ENCODE measurements at regions not wholly inside any gene's neighbourhood (a gene's known extent, or its start where the extent isn't known, plus 50 kb on each side); places are given as distances from the start of the nearest gene placed in this dataset.

DNA sequence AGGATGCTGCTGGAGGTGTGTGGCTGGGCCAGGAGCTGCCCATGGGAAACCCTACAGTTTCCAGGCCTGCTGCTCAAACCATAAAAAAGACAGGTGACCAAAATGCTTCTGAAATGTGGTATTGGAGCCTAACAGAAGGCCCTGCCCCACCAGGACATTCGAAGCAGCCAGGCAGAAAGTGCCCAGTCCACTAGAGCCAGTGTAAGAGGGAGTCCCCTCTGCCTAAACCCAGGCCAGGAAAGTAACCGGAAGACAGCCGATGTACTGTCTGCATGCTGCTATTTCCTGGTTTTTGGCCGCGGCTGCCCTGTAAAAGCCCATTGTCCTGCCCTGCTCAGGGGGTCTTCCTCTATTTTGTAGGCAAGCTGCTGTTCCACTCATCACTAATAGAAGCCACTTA is 150.7 kb upstream of the IRX2 start:
- DNase-seq: no peak

DNA sequence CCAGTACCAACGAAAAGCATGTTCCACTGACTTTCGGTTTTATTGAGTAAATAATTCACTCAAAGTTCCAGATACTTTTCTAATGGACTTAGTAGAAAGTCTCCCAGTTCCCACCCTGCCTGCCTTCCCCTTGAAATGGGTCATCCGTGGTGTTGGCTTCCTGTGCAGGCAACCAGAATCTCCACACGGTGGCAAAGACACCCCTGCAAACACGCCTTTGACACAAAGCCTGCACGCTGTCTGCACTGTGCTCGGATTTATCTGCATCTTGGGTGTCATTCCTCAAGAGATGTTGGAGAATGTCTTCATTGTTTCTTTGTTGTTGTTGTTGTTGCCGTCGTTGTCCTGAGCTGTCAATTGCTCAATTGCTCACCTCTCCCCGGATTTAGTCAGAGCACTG is 150.0 kb upstream of the IRX2 start:
- DNase-seq: no peak

DNA sequence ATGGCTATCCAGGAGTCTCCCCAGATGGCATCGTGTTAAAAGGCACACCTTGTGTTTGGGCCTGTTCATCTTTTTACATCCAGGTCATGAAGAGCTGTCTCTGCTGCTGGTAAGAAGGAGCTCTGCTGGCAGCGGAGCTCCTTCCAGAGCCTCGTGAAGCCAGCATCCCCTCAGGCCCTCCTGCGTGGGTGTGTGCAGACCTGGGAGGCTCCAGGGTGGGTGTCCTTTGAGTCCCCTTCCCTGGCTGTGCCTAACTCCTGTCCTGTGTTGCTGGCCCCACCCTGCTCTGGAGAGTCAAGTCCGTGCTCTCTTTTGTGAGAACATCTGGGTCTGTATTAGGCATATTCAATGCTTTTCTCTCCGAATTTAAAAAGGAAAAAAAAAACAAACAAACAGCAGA is 149.6 kb upstream of the IRX2 start:
- DNase-seq: no peak

DNA sequence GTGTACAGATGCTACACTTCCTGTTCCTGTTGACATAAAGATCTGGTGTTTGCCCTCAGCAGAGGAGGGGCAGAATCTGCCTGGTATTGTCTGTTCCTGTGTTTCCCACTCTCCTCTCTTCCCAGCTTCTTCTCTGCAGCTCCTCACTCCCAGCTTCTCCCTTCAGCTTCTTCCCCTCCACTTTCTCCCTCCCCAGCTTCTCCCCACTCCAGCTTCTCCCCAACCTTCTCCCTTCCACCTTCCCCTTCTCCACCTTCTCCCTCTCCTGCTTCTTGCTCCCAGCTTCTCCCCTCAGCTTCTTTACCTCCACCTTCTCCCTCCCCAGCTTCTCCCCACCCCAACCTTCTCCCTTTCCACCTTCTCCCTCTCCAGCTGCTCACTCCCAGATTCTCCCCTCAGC is 148.9 kb upstream of the IRX2 start:
- DNase-seq: no peak

DNA sequence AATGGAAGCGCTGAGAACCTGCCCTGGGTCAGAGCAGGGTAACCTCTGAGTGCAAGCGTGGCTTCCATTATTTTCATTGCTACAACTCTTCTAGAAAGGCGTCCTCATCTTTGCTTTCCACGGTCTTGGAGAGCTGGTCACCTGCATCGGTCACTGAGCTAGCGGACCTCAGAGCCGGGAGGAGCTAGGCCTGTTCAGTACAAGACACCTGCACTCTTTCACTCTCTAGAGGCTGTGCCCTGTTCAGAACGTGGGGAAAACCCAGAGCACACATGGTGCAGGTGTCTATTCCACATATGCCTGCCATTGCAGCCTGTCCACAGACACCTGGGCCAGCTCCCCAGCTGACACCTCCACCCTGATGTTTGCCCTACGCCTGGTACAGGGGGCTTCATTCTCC is 147.8 kb upstream of the IRX2 start:
- no peak for DNase-seq

DNA sequence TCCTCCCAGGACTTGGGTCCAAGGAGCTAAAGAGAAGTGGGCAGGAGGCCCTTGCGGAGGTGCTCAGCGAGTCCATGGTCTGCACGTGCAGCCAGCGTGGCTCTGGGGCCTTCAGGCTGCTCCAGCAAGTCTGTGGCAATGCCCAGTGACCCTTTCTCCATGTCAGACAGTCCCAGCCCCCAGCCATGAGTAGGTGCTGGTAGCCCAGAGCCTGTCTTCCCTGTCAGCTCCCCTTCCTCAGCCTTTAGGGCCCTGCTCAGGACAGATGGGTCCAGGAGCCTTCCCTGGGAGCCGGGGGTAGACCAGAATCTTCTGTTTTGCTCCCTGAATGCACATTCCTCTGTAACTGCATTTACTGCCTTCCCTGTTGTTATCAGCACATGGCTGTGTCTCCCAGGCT is 147.2 kb upstream of the IRX2 start:
- no peak for DNase-seq

DNA sequence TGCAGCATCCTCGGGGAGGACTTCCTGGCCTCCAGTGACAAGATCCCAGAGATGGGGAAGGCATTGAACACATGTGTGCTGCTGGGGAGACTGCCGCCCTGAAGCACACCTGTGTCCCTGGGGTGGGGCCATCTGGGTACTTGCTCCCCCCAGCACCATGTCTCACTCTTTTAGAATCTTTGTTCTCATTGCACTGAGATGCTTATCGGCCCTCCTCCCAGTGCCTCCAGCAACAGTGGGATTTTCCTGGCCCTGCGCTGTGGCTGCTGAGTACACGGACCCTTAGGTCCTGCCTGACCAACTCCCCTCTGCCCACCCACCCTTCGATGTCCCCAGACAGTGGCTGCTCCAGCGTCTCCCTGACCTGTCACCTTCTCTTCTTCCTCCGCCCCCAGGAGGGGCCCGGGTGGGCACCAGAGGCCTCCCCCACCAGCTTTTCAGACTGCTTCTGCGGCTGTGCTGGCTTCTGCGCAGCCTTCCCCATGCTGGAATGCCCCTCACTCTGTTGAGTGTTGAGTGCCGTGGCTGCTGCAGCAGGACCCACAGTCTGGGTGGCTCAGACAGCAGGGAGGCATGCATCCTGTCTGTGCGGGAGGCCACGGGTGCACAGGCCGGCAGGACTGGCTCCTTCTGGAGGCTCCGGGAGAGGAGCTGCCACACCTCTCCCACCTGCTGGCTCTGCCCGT is 145.9 kb upstream of the IRX2 start:
- no peak for DNase-seq

DNA sequence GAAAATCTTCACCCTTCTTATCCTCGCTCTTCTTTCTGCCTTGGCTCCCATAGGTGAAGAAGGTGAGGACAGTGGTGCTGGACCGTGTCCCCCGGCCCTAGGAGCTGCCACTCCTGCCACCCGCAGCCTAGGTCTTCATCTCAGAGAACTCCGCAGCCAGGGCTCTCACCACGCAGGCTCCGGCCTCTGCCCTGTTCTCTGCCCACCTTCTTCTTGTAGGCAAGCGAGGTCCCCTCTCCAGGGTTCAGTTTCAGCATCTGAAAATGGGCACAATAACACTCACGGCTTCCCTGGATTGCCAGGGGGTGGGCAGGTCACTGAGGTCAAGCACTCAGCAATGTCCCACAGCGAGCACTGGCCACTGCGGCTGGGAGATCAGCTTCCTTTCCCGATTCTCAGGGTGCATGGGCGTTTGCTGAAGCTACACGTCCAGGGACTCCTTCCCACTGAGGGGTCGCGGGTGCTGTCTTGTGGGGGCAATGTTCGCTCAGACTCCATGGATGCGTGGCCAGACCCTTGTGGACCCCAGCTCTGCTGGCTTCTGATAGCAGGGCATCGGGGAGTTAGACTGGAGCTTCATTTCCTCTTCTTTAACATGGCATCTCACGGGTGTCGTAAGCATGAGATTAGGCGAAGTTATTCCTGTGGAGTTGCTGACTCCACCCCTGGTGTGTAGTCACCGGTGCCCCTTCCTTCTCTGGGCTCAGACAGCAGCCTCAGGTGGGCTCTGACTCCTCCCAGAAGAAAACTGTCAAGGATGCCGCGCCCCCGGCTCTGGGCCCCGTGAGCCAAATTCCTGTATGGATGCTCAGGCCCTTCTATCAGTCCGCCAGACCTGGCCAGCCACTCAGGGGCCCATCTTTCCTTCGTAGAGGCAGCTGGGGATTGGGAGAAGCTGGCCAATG is 145.1 kb upstream of the IRX2 start:
- DNase-seq: no peak

DNA sequence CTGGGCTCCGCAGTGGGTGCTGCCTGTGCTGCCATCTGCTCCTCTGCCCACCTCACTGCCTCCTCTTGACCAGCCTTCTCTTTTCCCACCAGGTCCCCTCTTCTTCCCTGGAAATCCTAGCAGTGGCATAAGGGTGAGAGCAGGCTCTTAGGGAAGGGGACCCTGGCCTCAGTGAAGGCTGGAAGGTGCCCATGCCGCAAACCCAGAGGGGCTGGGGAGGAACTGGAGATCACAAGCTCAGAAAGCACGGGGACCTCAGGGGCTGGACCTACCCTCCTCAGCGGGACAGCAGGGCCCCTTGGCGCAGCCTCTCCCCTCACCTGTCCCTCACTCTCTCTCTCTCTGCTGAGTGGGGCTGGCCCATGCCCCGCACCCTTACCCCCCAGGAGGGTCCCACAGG is 144.4 kb upstream of the IRX2 start:
- DNase-seq: no peak

DNA sequence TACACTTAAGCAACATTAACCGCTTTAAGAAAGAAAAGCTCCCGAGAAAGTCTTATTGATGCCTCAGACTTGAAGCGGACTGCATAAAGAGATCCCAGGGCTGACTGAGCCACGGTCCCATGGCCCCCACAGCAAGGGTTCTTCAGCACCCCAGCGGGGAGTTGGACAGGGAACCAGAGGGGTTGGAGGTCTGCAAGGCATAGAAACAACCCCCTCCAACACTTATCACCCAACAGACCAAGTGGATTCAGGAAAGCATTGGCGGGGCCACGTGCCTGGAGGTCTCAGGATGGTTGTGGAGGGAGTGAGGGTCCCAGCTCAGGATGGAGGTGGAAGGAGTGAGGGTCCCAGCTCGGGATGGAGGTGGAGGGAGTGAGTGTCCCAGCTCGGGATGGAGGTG is 143.7 kb upstream of the IRX2 start:
- no peak for DNase-seq

DNA sequence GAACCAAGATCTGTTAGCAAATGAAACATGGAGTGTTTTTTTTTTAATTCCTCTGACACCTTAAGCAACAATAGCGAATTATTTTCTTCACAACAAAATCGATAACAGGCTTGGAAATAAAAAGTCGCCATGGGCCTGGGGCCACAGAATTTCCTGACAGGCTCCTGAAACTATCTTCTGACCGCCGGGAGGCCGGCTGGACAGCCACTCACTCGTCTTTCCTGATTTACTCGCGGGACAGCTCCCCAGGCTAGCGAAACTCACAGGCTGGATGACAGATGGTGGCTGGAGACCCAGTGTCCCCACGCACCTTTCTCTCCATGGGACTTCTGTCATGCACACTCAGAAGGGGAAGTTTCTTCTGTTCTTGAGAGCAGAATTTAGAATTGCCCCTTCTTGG is 143.3 kb upstream of the IRX2 start:
- DNase-seq: no peak

DNA sequence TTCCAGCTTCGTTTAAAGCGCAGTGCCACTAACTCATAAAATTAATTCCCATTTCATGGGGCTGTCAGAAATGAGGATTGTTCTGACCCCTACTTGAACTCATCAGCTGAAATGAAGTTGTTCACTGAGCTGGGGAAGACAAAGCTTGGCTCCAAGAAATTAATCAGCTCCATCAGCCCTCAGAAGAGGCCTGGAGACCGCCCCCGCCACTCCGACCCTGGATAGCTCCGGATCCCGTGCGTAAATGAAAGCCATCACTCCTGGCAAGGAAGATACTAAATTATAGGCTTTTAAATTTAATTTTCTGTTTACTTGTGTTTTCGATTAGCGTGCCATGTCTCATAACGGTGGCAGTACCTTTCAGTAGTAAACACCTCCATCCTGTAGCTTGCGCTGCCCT is 142.8 kb upstream of the IRX2 start:
- DNase-seq: no peak

DNA sequence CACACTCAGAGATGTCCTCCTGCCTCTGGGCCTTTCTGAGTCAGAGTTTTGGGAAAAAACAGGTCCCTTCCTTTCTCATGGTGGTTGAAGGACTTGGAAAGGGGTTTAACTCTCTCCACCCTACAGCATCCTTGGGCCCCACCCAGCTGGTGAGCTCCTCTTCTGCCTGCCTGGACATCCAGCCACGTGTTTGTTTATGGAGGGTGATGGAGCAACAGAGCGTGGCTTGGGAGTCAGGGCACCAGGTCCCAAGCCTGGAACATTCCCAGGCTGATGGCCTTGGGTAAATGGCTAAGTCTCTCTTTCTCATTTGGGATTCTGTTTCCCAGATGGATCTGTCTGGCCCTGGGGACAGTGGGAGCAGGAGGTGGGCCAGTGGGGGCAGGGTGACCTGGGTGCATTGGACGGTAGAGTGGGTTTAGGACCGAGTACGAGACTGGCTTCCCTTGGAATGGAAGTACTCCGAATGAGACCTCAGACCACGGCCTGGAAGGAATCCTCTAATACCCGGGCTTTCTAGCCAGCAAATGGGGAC is 141.1 kb upstream of the IRX2 start:
- DNase-seq: no peak

DNA sequence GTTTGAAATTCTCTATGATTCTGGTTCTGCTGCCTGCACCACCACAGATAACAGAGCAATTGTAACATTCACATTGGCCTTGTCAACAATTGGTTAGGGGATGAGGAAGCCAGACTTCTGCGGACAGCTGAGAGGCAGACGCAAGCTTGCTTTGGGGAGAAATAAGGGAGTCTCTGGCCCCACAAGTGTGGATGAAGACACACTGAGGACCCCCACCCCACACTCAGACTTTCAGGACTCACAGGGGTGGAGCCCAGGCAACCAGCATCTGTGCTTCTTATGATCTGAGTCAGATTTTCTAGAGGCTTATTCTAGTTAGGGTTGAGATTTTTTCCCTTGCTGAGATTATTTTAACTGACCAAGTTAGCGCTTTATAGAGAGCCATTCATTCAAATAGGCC is 140.3 kb upstream of the IRX2 start:
- no peak for DNase-seq

DNA sequence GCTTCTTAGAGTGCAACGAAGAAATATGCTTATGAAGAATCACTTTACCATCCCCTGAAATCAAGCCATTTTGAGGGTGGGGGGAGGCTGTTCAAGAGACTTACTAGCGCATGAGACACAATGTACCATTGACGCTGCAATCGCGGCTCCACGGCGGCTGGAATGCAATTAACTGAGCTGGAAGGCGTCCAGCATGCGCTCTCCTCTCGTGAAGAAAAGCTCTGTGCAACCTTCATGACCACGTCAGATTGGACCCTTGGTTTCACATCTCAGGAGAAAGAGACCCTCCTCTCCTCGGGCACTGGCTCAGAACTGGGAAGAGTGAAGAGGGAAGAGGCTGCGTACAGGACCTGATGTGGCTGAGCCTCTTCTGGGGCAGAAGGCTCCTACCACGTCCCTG is 138.5 kb upstream of the IRX2 start:
- no peak for DNase-seq

DNA sequence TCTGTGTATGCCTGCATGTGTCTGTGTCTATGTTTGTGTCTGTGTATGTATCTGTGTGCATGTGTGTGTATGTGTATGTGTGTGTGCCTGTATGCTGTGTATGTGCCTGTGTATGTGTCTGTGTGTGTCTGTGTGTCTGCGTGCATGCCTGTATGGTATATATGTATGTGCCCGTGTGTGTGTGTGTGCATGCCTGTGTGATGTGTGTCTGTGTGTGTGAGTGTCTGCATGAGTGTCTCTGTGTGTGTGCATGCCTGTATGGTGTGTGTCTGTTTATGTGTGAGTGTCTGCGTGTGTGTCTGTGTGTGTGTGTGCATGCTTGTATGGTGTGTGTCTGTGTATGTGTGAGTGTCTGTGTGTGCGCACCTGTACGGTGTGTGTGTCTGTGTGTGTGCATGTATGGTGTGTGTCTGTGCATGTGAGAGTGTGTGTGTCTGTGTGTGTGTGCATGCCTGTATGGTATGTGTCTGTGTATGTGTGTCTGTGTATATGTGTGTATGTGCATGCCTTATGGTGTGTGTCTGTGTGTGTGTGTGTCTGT is 137.1 kb upstream of the IRX2 start:
- DNase-seq: no peak

DNA sequence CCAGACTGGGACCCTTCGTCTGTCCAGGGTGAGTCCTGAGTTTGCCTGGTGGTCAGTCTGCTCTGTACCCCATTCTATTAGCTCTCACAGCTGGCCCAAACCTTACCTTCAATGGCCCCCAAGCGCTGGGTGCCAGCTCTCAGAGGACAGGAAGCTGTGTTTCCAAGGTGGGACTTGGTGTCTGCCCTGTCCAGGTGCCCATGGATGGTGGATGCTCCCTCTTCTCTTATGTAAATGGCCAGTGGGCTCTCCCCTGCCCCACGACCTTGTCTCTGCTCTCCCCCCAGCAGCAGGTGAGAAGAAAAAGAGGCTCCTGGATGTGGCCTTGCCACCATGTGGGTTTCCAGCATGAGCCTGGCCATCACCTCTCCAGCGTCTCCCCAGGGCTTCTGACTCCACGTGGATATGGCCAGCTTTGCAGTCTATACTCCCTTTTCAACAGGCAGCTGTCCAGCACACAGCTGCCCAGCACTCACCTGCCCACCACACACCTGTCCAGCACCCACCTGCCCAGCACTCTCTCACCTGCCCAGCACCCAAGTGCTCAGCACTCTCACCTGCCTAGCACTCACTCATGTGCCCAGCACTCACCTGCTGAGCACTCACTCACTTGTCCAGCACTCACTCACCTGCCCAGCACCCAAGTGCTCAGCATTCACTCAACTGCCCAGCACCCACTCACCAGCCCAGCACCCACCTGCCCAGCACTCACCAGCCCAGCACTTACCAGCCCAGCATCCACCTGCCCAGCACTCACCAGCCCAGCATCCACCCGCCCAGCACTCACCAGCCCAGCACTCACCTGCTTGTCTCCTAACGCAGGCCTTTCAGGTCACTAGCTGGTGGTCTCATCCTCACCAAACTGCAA is 136.2 kb upstream of the IRX2 start:
- DNase-seq: no peak

DNA sequence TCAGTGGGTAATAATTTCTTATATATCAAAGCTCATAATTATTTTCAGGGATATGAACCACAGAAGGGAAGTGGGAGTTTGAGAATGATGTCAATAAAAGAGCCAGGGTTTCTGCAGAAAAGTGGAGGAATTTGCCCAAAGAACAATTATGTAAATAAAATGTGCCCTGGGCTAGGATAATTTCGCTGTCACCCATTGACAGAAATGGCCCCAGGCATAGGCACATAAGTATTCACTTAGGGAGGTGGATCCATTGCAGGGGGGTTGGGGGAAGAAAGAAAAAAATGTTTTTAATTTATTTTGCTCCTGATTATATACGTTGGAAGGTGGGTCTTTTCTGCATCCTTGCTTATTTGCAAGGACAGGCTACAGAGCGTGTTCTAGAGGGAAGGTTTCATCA is 135.1 kb upstream of the IRX2 start:
- DNase-seq: no peak

DNA sequence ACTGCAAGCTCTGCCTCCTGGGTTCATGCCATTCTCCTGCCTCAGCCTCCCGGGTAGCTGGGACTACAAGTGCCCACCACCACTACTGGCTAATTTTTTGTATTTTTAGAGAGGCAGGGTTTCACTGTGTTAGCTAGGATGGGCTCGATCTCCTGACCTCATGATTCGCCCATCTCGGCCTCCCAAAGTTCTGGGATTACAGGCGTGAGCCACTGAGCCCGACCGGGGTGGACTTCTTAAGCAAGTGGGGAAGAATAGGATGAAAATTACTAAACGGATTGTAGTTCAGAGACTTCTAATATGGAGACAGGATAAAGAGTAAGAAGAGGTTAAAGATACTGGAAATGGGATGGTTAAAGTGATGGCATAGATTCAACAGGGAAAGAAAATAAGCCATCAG is 132.3 kb upstream of the IRX2 start:
- no peak for DNase-seq

DNA sequence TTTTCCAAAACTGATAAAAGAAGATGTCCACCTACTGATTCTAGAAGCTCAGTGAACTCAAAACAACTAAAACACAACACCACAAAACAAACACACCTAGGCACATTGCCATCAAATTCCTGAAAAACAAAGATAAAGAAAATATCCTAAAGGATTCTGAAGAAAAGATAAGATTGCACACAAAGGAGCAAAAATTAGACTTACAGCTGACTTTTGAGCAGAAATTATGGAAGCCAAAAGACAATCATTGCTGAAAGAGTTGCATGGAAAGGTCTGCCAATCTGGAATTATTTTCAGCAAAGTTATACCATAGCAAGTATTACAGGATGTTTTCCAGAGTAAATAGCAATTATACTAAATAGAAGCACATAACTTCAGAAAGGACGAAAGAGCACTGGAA is 128.2 kb upstream of the IRX2 start:
- no peak for DNase-seq

DNA sequence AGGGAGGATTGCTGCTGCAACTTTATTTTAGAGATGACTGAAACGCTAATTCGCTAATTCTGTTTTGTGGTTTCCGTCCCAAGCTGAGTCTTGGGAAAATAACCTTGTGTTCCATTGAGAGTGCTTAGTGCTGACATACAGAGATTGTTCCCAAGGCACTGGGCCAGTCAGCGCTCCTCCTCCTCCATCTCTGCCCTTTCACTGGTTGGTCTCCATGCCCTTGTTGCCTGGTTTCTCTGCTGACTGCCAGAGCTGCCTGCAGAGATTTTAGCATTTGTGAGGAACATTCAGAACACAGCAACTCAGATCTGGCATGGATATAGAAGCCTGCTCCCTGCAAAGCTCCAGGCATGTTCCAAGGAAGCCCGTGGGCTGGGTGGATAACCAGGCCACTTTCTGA is 126.0 kb upstream of the IRX2 start:
- no peak for DNase-seq

DNA sequence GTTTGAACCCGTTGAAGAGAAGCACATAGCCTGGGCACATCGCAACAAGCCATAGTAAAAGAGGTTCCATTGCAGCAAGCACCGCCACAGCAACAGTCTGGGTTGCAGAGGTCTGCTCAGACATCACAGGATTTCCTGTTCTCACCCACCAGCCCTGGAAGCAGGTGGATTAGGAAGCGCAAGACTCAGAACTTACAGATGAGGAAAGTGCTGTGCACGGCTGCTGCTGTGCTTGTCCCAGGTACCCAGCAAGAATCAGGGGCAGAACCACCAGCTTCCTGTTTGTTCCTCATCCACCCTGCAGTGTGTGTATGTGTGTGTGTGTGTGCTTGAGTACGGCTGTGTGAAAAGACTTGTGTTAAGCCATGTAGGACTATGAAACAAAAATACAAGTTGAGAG is 124.7 kb upstream of the IRX2 start:
- no peak for DNase-seq

DNA sequence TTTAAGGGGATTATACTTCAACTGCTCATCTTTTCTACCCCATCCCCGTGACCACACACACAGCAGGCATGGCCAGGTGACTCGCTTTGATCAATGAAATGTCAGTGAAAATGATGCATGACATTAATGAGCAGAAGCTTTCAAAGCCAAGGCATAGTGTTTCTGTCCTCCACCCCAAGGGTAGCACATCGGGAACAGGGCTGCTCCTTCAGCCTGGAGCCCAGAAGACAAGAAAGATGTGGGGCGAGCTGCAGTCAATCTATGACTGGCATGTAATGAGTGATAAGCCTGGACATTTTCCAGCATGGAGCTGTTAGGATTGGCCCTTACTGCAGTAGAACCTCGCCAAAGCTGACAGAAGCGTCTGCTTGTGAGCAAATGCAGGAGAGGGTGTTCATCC is 122.6 kb upstream of the IRX2 start:
- DNase-seq: no peak

Data from NCI-H524 (cell line).